ENCODE measurements at regions not wholly inside any gene's neighbourhood (a gene's known extent, or its start where the extent isn't known, plus 50 kb on each side); places are given as distances from the start of the nearest gene placed in this dataset.

DNA sequence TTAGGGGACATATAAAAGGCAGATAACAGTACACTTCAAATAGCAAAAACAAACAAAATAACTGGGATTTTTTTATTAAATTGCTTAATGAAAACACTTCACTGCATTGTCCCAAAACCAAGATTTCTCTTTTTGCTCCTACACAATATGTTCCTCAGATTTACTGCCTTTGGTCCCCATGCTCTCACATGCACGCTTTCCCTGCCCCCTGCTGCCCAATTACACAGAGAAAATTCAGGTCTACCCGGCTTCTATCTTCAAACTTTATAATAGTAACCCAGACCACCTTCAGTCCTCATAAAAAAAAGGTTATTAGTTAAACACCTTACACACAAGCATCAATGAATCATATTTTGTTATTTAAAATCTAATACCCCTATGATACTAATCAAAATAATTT lies 673.8 kb upstream of the HS3ST5 start:
- no peak for DNase-seq
- TF ChIP-seq GATA1 (IDR thresholded peaks at IDR 0.05; ENCODE audit: low read depth, low read length) = no peak
- no peak for TF ChIP-seq POLR2A (IDR thresholded peaks at IDR 0.05; ENCODE audit: low read length)

DNA sequence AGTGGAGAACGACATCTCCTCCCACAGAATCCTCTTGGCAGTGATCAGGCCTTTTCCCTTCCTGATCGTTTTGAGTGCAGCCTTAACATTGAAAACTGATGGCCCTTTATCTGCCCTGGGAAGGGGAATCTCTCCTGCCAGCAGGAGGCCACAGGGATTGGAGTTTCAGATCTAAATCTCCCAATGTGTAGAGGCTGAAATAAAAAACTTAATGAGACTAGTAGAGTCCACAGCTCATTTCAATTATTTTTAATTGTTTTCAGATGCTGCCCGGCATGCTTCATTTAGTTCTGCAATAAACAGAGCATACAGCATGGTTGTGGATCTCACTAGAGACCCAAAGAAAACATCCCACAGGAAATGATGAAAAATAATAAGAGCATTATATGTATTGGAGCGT lies 662.2 kb upstream of the HS3ST5 start:
- no peak for DNase-seq

DNA sequence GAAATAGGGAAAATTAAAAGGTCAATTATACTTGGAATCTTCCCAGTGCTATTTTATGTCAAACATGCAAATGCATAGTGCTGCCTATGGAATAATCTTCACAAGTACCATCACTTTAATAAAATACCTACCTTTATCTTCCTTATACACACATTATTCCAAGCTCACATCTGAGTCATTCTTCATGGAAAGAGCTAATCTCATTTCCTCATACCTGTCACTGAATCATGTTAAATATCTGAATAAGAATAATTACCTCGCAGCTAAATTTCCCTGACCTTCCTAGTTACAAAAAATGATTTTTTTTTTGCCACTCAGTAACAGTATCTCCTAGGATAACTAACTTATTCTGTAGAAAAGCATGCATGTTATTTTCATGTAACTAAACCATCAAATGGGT lies 661.4 kb upstream of the HS3ST5 start:
- TF ChIP-seq POLR2A (IDR thresholded peaks at IDR 0.05; ENCODE audit: low read length) (no peak), GATA1 (IDR thresholded peaks at IDR 0.05; ENCODE audit: low read depth, low read length) (no peak)
- DNase-seq = no peak

More for the DNA sequence above, 662.2 kb upstream of the HS3ST5 start:
- TF ChIP-seq GATA1 (IDR thresholded peaks at IDR 0.05; ENCODE audit: low read depth, low read length) = no peak
- TF ChIP-seq POLR2A (IDR thresholded peaks at IDR 0.05; ENCODE audit: low read length) = no peak

DNA sequence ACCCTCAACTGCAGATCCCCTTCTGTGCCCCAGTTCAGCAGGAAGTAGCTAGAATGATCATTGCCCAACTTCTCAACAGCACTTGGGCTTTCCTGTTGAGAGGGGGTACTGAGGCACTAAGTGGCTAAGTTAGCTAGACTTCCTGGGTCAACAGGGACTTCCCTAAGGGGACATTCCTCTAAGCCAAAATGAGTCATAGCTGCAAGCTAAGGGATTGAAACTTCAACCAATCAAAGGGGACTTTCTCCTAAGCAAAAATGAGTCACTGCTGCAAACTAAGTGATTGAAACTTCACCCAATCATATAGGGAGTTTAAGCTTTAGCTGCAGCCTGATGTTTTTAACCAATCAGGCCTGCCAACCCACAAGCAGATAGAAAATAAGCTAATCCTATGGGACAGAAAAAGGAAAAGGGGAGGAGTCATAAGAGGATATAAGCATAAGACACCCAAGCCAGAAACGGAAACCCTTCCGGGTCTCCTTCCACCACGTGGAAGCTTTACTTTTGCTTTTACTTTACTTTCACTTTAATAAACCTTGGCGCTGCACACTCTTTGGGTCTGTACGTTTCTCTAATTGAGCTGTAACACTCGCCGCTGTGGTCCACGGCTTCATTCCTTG lies 659.0 kb upstream of the HS3ST5 start:
- TF ChIP-seq GATA1 (IDR thresholded peaks at IDR 0.05; ENCODE audit: low read depth, low read length) = no peak
- TF ChIP-seq POLR2A (IDR thresholded peaks at IDR 0.05; ENCODE audit: low read length) = no peak
- no peak for DNase-seq

- TF ChIP-seq GATA1 (IDR thresholded peaks at IDR 0.05; ENCODE audit: low read depth, low read length) (no peak), POLR2A (IDR thresholded peaks at IDR 0.05; ENCODE audit: low read length) (no peak)
- DNase-seq = no peak
Observed at GRCh38 chr6:115000736-115001135, 657.9 kb upstream of the HS3ST5 start.

- no peak for DNase-seq
- TF ChIP-seq GATA1 (IDR thresholded peaks at IDR 0.05; ENCODE audit: low read depth, low read length) (no peak), POLR2A (IDR thresholded peaks at IDR 0.05; ENCODE audit: low read length) (no peak)
Observed at GRCh38 chr6:114998492-114998891, 655.7 kb upstream of the HS3ST5 start.

DNA sequence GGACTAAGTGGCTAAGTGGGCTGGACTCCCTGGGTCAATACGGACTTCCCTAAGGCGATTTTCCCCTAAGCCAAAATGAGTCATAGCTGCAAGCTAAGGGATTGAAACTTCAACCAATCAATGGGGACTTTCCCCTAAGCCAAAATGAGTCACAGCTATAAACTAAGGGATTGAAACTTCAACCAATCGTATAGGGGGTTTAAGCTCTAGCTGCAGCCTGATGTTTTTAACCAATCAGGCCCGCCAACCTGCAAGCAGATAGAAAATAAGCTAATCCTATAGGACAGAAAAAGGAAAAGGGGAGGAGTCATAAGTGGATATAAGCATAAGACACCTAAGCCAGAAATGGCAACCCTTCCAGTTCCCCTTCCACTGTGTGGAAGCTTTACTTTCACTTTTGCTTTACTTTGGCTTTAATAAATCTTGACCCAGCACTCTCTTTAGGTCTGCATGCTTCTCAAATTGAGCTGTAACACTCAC lies 655.0 kb upstream of the HS3ST5 start:
- DNase-seq = no peak
- TF ChIP-seq GATA1 (IDR thresholded peaks at IDR 0.05; ENCODE audit: low read depth, low read length) (no peak), POLR2A (IDR thresholded peaks at IDR 0.05; ENCODE audit: low read length) (no peak)

DNA sequence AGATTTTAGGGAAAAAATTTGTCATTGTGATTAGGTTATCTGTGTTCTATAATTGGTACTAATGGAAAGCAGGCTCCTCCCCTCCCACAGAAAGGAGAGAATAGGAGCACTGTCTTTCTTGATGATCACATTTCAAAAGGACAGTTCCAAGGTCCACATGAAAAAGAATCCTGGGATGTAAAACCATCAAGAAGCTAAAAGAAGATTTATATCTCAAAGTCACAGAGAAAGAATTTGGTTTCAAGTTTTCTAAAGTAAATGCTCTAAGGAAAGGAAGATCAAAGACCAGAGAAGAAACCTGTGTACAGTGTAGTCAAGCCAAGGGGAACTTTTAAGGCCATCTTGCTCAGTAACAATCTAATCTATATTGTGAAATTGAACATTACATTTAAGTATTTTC lies 652.7 kb upstream of the HS3ST5 start:
- DNase-seq = no peak
- TF ChIP-seq POLR2A (IDR thresholded peaks at IDR 0.05; ENCODE audit: low read length) = no peak
- no peak for TF ChIP-seq GATA1 (IDR thresholded peaks at IDR 0.05; ENCODE audit: low read depth, low read length)

GRCh38 chr6:114989279-114989964 lies 646.6 kb upstream of the HS3ST5 start:
- DNase-seq = no peak
- no peak for TF ChIP-seq GATA1 (IDR thresholded peaks at IDR 0.05; ENCODE audit: low read depth, low read length)
- TF ChIP-seq POLR2A (IDR thresholded peaks at IDR 0.05; ENCODE audit: low read length) = no peak

GRCh38 chr6:114987281-114987680 lies 644.5 kb upstream of the HS3ST5 start:
- DNase-seq = no peak
- no peak for TF ChIP-seq GATA1 (IDR thresholded peaks at IDR 0.05; ENCODE audit: low read depth, low read length)
- TF ChIP-seq POLR2A (IDR thresholded peaks at IDR 0.05; ENCODE audit: low read length) = no peak

DNA sequence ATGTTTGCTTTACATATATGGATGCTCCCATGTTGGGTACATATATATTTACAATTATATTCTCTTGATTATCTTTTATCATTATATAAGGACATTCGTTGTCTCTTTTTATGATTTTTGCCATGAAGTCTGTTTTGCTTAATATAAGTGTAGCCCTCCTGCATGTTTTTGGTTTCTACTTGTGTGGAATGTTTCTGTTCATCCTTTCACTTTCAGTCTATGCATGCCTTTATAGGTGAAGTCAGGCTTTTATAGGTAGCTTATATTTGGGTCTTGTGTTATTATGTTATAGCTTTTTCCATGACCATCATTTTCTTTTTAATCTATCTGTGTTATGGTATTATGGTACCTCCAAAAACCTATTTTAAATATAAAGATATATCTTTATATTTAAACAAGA lies 612.5 kb upstream of the HS3ST5 start:
- TF ChIP-seq POLR2A (IDR thresholded peaks at IDR 0.05; ENCODE audit: low read length) (no peak), GATA1 (IDR thresholded peaks at IDR 0.05; ENCODE audit: low read depth, low read length) (no peak)

GRCh38 chr6:114952229-114952628 lies 609.4 kb upstream of the HS3ST5 start:
- no peak for DNase-seq
- no peak for TF ChIP-seq GATA1 (IDR thresholded peaks at IDR 0.05; ENCODE audit: low read depth, low read length)
- no peak for TF ChIP-seq POLR2A (IDR thresholded peaks at IDR 0.05; ENCODE audit: low read length)

More for the DNA sequence above, 612.5 kb upstream of the HS3ST5 start:
- DNase-seq = no peak

DNA sequence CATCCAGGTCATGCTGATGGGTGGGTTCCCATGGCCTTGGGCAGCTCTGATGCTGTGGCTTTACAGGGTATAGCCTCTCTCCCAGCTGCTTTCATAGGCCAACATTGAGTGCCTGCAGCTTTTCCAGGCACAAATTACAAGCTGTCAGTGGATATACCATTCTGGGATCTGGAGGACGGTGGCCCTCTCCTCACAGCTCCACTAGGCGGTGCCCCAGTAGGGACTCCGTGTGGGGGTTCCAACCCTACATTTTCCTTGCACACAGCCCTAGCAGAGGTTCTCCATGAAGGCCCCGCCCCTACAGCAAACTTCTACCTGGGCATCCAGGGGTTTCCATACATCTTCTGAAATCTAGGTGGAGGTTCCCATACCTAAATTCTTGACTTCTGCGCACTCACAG lies 602.6 kb upstream of the HS3ST5 start:
- TF ChIP-seq GATA1 (IDR thresholded peaks at IDR 0.05; ENCODE audit: low read depth, low read length) (no peak), POLR2A (IDR thresholded peaks at IDR 0.05; ENCODE audit: low read length) (no peak)

DNA sequence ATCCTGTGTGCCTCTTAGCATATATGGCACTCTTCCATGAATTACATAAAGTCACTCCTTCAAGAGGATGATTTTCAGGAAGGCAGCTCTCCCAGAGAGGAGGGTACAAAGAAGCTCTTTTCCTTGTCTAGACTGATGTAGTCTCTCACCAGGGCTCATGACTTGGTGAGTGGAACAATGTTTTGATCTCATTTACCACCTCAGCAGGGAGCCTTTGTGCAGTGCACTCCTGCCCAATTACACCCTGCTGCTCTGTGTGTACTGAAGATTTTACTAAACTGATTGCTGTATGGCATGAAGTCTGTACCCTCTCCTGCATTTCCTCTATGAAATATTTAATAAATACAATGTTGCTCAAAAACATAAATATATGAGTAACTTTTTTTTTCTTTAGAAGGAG lies 598.3 kb upstream of the HS3ST5 start:
- no peak for TF ChIP-seq GATA1 (IDR thresholded peaks at IDR 0.05; ENCODE audit: low read depth, low read length)
- TF ChIP-seq POLR2A (IDR thresholded peaks at IDR 0.05; ENCODE audit: low read length) = no peak
- DNase-seq = no peak

More for the DNA sequence above, 602.6 kb upstream of the HS3ST5 start:
- no peak for DNase-seq

- TF ChIP-seq GATA1 (IDR thresholded peaks at IDR 0.05; ENCODE audit: low read depth, low read length) (no peak), POLR2A (IDR thresholded peaks at IDR 0.05; ENCODE audit: low read length) (no peak)
Observed at GRCh38 chr6:114940181-114940580, 597.4 kb upstream of the HS3ST5 start.

More at GRCh38 chr6:114940181-114940580, 597.4 kb upstream of the HS3ST5 start:
- no peak for DNase-seq
